BJ (cell line): ENCODE measurements at regions not wholly inside any gene's neighbourhood (a gene's known extent, or its start where the extent isn't known, plus 50 kb on each side); places are given as distances from the start of the nearest gene placed in this dataset.

ENCODE experiments used
- CTCF ChIA-PET: fragments of 350-600 bp; formaldehyde crosslinking; extraction: SDS; loops from one replicate; lab custom pipeline; 2021; ENCODE audit warnings: antibody characterized with exemption, inconsistent platforms; lab: Yijun Ruan, JAX
- POLR2A ChIA-PET: fragments of 300-600 bp; sonication (Branson Sonifier 250); formaldehyde crosslinking; extraction: SDS; loops from one replicate; lab custom pipeline; 2021; ENCODE audit warnings: antibody characterized with exemption; lab: Charles Lee
- DNase-seq: peaks from one replicate; pipeline ENCODE4 v3.0.0-alpha.2; 2011; ENCODE audit warnings: low read depth
- H3K27me3 ChIP-seq: 2 replicates; pipeline ENCODE4 v1.6.0; 2011; ENCODE audit warnings: low read length; ENCODE audit not compliant: control insufficient read depth, insufficient read depth
- H3K36me3 ChIP-seq: 2 replicates; pipeline ENCODE4 v1.5.1; 2011; ENCODE audit warnings: low read length; ENCODE audit not compliant: control insufficient read depth, insufficient read depth
- H3K4me3 ChIP-seq: 2 replicates; pipeline ENCODE4 v1.5.1; 2011; ENCODE audit warnings: low read depth, mild to moderate bottlenecking, control low read depth, low read length
- CTCF ChIP-seq: IDR thresholded peaks from 2 replicates; pipeline ENCODE4 v1.5.1; 2011; ENCODE audit warnings: low read depth, mild to moderate bottlenecking, control low read depth, inconsistent platforms, low read length, moderate library complexity; ENCODE audit not compliant: insufficient read depth

DNA sequence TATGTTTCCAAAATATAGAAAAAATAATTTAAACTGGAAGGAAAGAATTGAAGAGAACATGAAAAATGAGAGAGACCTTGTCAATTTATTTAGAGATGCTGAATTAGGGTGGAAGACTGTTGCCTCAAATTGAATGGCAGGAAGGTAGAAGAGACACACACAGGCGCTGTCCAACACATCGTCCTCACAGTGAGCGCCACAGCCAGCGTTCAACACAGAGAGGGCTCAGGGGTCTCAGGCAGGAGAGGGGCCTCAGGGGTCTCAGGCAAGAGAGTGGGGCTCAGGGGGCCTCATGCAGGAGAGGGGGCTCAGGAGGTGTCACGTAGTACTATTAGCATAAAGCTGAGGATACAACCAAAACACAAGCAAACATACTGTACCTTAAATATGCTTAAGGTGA lies 65.7 kb downstream of the TMEM18 start:
- TF ChIP-seq CTCF: no peak
- Histone ChIP-seq H3K27me3 (no peaks in the 10 kb centered on the region), H3K4me3 (no peak overlapping the region), H3K36me3 (no peaks in the 10 kb centered on the region)
- ChIA-PET POLR2A (no interaction called here), CTCF (interaction anchor here (1.1 kb wide), 1 partner anchor 18 kb away, joined by 3 read pairs; no protein-coding TSS in a partner anchor)
- DNase-seq: no peak

- CTCF ChIA-PET: interaction anchor here (1.7 kb wide), 1 partner anchor 27 kb away, joined by 5 read pairs; no protein-coding TSS in a partner anchor
- TF ChIP-seq CTCF: no peak
- no peak for DNase-seq
- Histone ChIP-seq H3K27me3 (no peaks in the 10 kb centered on the region), H3K4me3 (no peak overlapping the region), H3K36me3 (no peaks in the 10 kb centered on the region)
- POLR2A ChIA-PET: no interaction called here
These were observed 66.7 kb downstream of the TMEM18 start for GRCh38 chr2:610491-610890.

- H3K27me3 ChIP-seq: no peaks in the 10 kb centered on the region
- ChIA-PET POLR2A (no interaction called here), CTCF (interaction anchor here (1.7 kb wide), 1 partner anchor 28 kb away, joined by 5 read pairs; no protein-coding TSS in a partner anchor)
- no peak for TF ChIP-seq CTCF
- no peak overlapping the region for H3K4me3 ChIP-seq
- no peak for DNase-seq
- H3K36me3 ChIP-seq: no peaks in the 10 kb centered on the region
These were observed 67.3 kb downstream of the TMEM18 start for GRCh38 chr2:609881-610280.

DNA sequence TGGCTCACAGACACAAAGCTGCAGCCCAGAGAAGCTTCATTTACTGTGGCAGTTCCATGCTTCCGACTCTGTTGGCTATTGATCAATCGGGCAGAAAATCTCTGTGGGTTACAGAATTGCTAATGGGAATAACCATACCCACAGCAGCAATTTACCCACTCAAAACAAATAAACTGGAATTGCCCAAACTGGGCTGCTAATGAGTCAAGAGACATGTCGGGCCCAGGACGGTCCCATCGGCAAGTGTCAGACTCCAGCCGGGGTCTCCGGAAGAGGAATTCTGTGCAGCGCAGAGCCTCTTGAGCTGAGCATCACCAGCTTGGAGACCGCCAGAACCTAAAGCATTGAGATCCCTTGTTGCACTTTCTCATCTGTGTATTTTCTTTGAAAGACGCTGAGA lies 67.8 kb downstream of the TMEM18 start:
- Histone ChIP-seq H3K27me3 (no peaks in the 10 kb centered on the region), H3K4me3 (no peak overlapping the region), H3K36me3 (no peaks in the 10 kb centered on the region)
- ChIA-PET CTCF (interaction anchor here (1.7 kb wide), 1 partner anchor 28 kb away, joined by 5 read pairs; no protein-coding TSS in a partner anchor), POLR2A (no interaction called here)
- no peak for DNase-seq
- TF ChIP-seq CTCF: no peak

GRCh38 chr2:608711-609110 lies 68.5 kb downstream of the TMEM18 start:
- POLR2A ChIA-PET: no interaction called here

More at GRCh38 chr2:608711-609110, 68.5 kb downstream of the TMEM18 start:
- Histone ChIP-seq H3K36me3 (no peaks in the 10 kb centered on the region), H3K27me3 (no peaks in the 10 kb centered on the region), H3K4me3 (no peak overlapping the region)
- CTCF ChIA-PET: no interaction called here
- no peak for TF ChIP-seq CTCF
- DNase-seq: no peak
